Activated CD8-positive, alpha-beta T cell treated with anti-CD3 and anti-CD28 coated beads, Interleukin-2, amount 10 ng/mL, durations not matched to agents 7 days and 5 days (primary cell): ENCODE measurements at regions not wholly inside any gene's neighbourhood (a gene's known extent, or its start where the extent isn't known, plus 50 kb on each side); places are given as distances from the start of the nearest gene placed in this dataset.

Experiments used
- ATAC-seq: fragments of 150-1000 bp; cut with Tn5 transposase; one replicate; pipeline ENCODE4 v1.10.0; 2021; ENCODE audit warnings: moderate library complexity
- CTCF ChIA-PET: fragments of 350-600 bp; sonication (Branson Sonifier 250); formaldehyde crosslinking; loops from one replicate; lab custom pipeline; 2021; ENCODE audit warnings: antibody characterized with exemption; lab: Charles Lee
- POLR2A ChIA-PET: fragments of 350-600 bp; sonication (Branson Sonifier 250); formaldehyde crosslinking; loops from one replicate; lab custom pipeline; 2021; ENCODE audit warnings: antibody characterized with exemption; lab: Charles Lee
- DNase-seq: peaks from one replicate; pipeline ENCODE4 v3.0.0-alpha.2; 2020
- H3K27ac Mint-ChIP-seq: one replicate; pipeline ENCODE4 v1.8.0; 2021; ENCODE audit warnings: mild to moderate bottlenecking, mixed read lengths
- H3K27me3 Mint-ChIP-seq: one replicate; pipeline ENCODE4 v1.8.0; 2021; ENCODE audit warnings: low read depth, mixed read lengths
- H3K36me3 Mint-ChIP-seq: one replicate; pipeline ENCODE4 v1.8.0; 2021; ENCODE audit warnings: low read depth, mixed read lengths
- H3K4me1 Mint-ChIP-seq: one replicate; pipeline ENCODE4 v1.8.0; 2021; ENCODE audit warnings: low read depth, mixed read lengths
- H3K4me3 Mint-ChIP-seq: one replicate; pipeline ENCODE4 v1.8.0; 2021; ENCODE audit warnings: mild to moderate bottlenecking, mixed read lengths
- H3K9me3 Mint-ChIP-seq: one replicate; pipeline ENCODE4 v1.8.0; 2022; ENCODE audit warnings: mixed read lengths; ENCODE audit not compliant: insufficient read depth

GRCh38 chr2:117179405-117179804 is 635.1 kb upstream of the DDX18 start:
- no peak for ATAC-seq
- H3K27me3 Mint-ChIP-seq: no peaks in the 10 kb centered on the region

GRCh38 chr2:117190856-117191559 is 623.5 kb upstream of the DDX18 start:
- DNase-seq: no peak
- H3K4me3 Mint-ChIP-seq: no peak overlapping the region
- peaks cover 11% of the 10 kb centered on the region for H3K9me3 Mint-ChIP-seq
- no peak overlapping the region for H3K27ac Mint-ChIP-seq
- no peaks in the 10 kb centered on the region for H3K4me1 Mint-ChIP-seq
- POLR2A ChIA-PET: no interaction called here
- H3K27me3 Mint-ChIP-seq: no peaks in the 10 kb centered on the region
- ATAC-seq: no peak
- CTCF ChIA-PET: no interaction called here
- no peaks in the 10 kb centered on the region for H3K36me3 Mint-ChIP-seq

More at GRCh38 chr2:117179405-117179804, 635.1 kb upstream of the DDX18 start:
- H3K4me3 Mint-ChIP-seq: no peak overlapping the region
- DNase-seq: no peak
- CTCF ChIA-PET: no interaction called here
- H3K4me1 Mint-ChIP-seq: no peaks in the 10 kb centered on the region
- POLR2A ChIA-PET: no interaction called here
- H3K9me3 Mint-ChIP-seq: peaks cover 4% of the 10 kb centered on the region
- H3K27ac Mint-ChIP-seq: no peak overlapping the region
- H3K36me3 Mint-ChIP-seq: no peaks in the 10 kb centered on the region

- Mint-ChIP-seq H3K27me3 (no peaks in the 10 kb centered on the region), H3K9me3 (peaks cover 4% of the 10 kb centered on the region), H3K27ac (no peak overlapping the region), H3K36me3 (no peaks in the 10 kb centered on the region), H3K4me3 (no peak overlapping the region), H3K4me1 (no peaks in the 10 kb centered on the region)
- ChIA-PET CTCF (no interaction called here), POLR2A (no interaction called here)
- ATAC-seq: no peak
- no peak for DNase-seq
Observed at GRCh38 chr2:117195381-117195780, 619.1 kb upstream of the DDX18 start.

GRCh38 chr2:117199511-117199910 is 615.0 kb upstream of the DDX18 start:
- no peak for ATAC-seq
- H3K27ac Mint-ChIP-seq: no peak overlapping the region

GRCh38 chr2:117212562-117212961 is 601.9 kb upstream of the DDX18 start:
- no peaks in the 10 kb centered on the region for H3K4me1 Mint-ChIP-seq
- H3K9me3 Mint-ChIP-seq: peaks cover 13% of the 10 kb centered on the region
- no peak overlapping the region for H3K4me3 Mint-ChIP-seq
- no peak overlapping the region for H3K27ac Mint-ChIP-seq
- no peaks in the 10 kb centered on the region for H3K36me3 Mint-ChIP-seq
- H3K27me3 Mint-ChIP-seq: no peaks in the 10 kb centered on the region
- ATAC-seq: no peak
- POLR2A ChIA-PET: no interaction called here
- CTCF ChIA-PET: no interaction called here
- no peak for DNase-seq

More at GRCh38 chr2:117199511-117199910, 615.0 kb upstream of the DDX18 start:
- Mint-ChIP-seq H3K36me3 (no peaks in the 10 kb centered on the region), H3K4me1 (no peaks in the 10 kb centered on the region), H3K27me3 (no peaks in the 10 kb centered on the region), H3K4me3 (no peak overlapping the region), H3K9me3 (peaks cover 18% of the 10 kb centered on the region)
- ChIA-PET POLR2A (no interaction called here), CTCF (no interaction called here)
- no peak for DNase-seq

GRCh38 chr2:117217145-117217544 is 597.3 kb upstream of the DDX18 start:
- ChIA-PET POLR2A (no interaction called here), CTCF (no interaction called here)
- Mint-ChIP-seq H3K27me3 (no peaks in the 10 kb centered on the region), H3K4me1 (no peaks in the 10 kb centered on the region), H3K36me3 (no peaks in the 10 kb centered on the region), H3K9me3 (peaks cover 18% of the 10 kb centered on the region), H3K4me3 (no peak overlapping the region), H3K27ac (no peak overlapping the region)
- ATAC-seq (no peak), DNase-seq (no peak)

GRCh38 chr2:117222809-117223208 is 591.7 kb upstream of the DDX18 start:
- CTCF ChIA-PET: no interaction called here

GRCh38 chr2:117232305-117232704 is 582.2 kb upstream of the DDX18 start:
- POLR2A ChIA-PET: no interaction called here
- H3K27ac Mint-ChIP-seq: no peak overlapping the region

More at GRCh38 chr2:117222809-117223208, 591.7 kb upstream of the DDX18 start:
- Mint-ChIP-seq H3K9me3 (peaks cover 20% of the 10 kb centered on the region), H3K4me1 (no peaks in the 10 kb centered on the region), H3K27ac (no peak overlapping the region), H3K36me3 (no peaks in the 10 kb centered on the region), H3K27me3 (no peaks in the 10 kb centered on the region), H3K4me3 (no peak overlapping the region)
- POLR2A ChIA-PET: no interaction called here
- DNase-seq (no peak), ATAC-seq (no peak)

GRCh38 chr2:117257362-117257761 is 557.1 kb upstream of the DDX18 start:
- H3K27ac Mint-ChIP-seq: no peak overlapping the region
- ChIA-PET POLR2A (no interaction called here), CTCF (no interaction called here)
- no peak for ATAC-seq
- no peak for DNase-seq
- peaks cover 9% of the 10 kb centered on the region for H3K9me3 Mint-ChIP-seq
- H3K27me3 Mint-ChIP-seq: no peaks in the 10 kb centered on the region
- H3K4me1 Mint-ChIP-seq: no peaks in the 10 kb centered on the region
- H3K36me3 Mint-ChIP-seq: no peaks in the 10 kb centered on the region
- H3K4me3 Mint-ChIP-seq: no peak overlapping the region

More at GRCh38 chr2:117232305-117232704, 582.2 kb upstream of the DDX18 start:
- Mint-ChIP-seq H3K9me3 (peaks cover 37% of the 10 kb centered on the region), H3K4me1 (no peaks in the 10 kb centered on the region), H3K27me3 (no peaks in the 10 kb centered on the region), H3K4me3 (no peak overlapping the region), H3K36me3 (no peaks in the 10 kb centered on the region)
- CTCF ChIA-PET: no interaction called here
- ATAC-seq (no peak), DNase-seq (no peak)

GRCh38 chr2:117269574-117269973 is 544.9 kb upstream of the DDX18 start:
- Mint-ChIP-seq H3K27me3 (no peaks in the 10 kb centered on the region), H3K4me1 (no peaks in the 10 kb centered on the region)

GRCh38 chr2:117271631-117272030 is 542.9 kb upstream of the DDX18 start:
- Mint-ChIP-seq H3K9me3 (peaks cover 16% of the 10 kb centered on the region), H3K4me1 (no peaks in the 10 kb centered on the region), H3K36me3 (no peaks in the 10 kb centered on the region), H3K4me3 (no peak overlapping the region), H3K27me3 (no peaks in the 10 kb centered on the region), H3K27ac (no peak overlapping the region)
- ATAC-seq (no peak), DNase-seq (no peak)
- CTCF ChIA-PET: no interaction called here
- POLR2A ChIA-PET: no interaction called here

More at GRCh38 chr2:117269574-117269973, 544.9 kb upstream of the DDX18 start:
- ATAC-seq: no peak
- peaks cover 16% of the 10 kb centered on the region for H3K9me3 Mint-ChIP-seq
- no peak overlapping the region for H3K27ac Mint-ChIP-seq
- no peaks in the 10 kb centered on the region for H3K36me3 Mint-ChIP-seq
- CTCF ChIA-PET: no interaction called here
- DNase-seq: no peak
- H3K4me3 Mint-ChIP-seq: no peak overlapping the region
- POLR2A ChIA-PET: no interaction called here

GRCh38 chr2:117273009-117273671 is 541.4 kb upstream of the DDX18 start:
- no peak for DNase-seq
- H3K4me3 Mint-ChIP-seq: no peak overlapping the region
- H3K9me3 Mint-ChIP-seq: peaks cover 13% of the 10 kb centered on the region
- H3K27ac Mint-ChIP-seq: no peak overlapping the region
- ChIA-PET POLR2A (no interaction called here), CTCF (no interaction called here)
- no peaks in the 10 kb centered on the region for H3K4me1 Mint-ChIP-seq
- ATAC-seq: no peak
- H3K36me3 Mint-ChIP-seq: no peaks in the 10 kb centered on the region
- no peaks in the 10 kb centered on the region for H3K27me3 Mint-ChIP-seq
